HG03175 (cell line): ENCODE measurements at regions not wholly inside any gene's neighbourhood (a gene's known extent, or its start where the extent isn't known, plus 50 kb on each side); places are given as distances from the start of the nearest gene placed in this dataset.

Source experiments
- ATAC-seq: cut with Tn5 transposase; IDR thresholded peaks from one replicate; pipeline ENCODE4 v1.9.1; 2021; ENCODE audit warnings: mild to moderate bottlenecking, moderate library complexity; ENCODE audit not compliant: unreplicated experiment

DNA sequence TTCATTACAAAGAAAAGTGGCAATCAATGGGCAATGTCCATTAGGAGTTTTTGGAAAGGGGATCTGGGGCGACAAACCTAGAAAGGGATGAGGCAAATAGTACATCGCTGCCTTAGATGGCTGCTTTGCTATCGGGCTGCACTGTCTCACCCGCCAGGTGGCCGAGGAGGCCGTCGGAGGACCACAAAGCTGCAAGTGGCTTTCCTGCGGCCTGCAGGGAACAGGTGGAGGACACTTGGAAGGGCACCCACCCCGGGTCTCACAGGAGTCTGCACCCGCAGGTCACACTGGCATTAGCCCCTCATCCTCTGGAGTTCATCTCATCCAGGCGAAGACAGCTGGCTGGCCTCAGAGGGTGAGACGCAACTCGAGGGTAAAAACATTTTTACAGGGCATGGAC is 1392.5 kb downstream of the AACS start:
- ATAC-seq, result no peak

DNA sequence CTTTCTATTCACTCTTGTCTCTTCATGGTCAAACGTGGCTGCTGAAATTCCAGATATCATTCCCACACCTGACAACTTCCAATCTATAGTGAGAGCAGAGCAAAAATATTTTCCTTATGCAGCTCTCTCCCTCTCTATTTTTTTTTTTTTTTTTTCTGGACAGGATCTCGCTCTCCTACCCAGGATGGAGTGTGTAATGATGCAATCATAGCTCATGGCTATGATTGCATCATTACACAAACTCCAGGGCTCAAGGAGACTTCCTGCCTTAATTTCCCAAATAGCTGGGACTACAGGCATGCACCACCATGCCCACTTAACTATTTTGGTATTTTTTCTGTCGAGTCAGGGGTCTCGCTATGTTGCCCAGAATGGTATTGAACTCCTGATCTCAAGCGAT is 1398.9 kb downstream of the AACS start:
- ATAC-seq, result no peak

DNA sequence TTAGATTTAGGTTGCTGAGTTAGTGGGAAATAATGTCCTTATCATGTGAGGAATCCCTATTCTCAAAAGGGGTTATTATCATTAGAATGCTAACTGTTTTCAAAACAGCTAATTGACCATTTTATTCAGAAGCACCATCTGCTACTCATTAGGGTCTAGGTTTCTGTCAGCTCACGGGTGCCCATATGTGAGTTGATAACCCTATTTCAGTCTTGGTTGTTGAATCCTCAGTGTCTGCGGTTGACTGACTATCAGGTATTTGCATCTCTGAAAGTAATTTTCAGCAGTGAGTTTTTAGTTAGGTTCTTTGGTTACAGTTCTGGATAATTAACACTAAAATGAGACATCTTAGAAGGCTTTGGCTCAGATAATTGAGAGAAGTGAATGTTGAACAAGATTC is 1404.0 kb downstream of the AACS start:
- no peak for ATAC-seq

DNA sequence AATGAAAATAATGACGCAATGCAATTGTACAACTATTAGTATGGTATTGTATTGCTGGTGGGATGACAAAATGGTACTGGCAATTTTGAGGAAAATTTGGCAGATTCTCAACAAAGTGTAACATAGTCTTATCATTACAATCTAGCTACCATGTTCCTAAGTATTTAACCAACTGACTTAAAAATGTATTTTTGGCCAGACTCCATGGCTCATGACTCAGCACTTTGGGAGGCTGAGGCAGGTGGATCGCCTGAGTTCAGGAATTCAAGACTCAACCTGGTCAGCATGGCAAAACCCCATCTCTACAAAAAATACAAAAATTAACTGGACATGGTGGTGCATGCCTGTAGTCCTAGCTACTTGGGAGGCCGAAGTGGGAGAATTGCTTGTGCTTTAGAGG is 1409.5 kb downstream of the AACS start:
- no peak for ATAC-seq

DNA sequence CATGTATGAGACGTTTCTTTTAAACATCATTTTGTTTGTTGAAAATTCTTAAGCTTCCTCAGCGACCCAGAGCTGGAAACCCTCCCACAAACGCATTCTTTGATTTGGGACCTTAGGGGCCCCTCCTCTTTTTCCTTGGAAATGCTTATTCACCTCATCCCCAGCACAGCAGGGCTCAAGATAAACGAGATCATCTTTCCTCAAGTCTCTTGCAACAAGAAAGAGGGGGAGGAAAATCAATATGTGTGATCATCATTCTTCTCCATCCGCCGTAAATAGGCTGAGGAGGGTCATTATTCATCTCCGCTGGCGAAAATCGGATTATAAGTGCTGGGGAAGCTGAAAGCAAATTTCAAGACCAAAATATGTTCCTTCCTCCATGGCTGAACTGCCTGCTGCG is 1415.2 kb downstream of the AACS start:
- ATAC-seq, result no peak

DNA sequence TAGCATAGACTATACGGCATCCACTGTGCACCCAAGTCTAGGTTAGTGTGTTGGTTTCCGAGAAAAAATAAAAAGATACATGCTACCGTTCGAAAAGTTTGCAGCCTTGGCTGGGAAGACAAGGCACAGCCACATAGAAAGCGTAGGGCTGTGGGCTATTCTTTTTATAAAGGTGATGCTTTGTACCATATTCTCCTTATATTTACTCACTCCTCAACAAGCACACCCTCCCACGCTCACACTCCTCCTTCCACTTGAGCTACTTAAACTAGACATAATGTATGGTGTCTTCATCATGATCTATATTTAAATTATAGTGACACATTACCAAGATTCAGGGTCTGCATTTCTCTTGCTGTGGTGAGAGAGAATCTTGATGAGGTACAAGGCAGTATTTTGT is 1416.5 kb downstream of the AACS start:
- ATAC-seq, result no peak

DNA sequence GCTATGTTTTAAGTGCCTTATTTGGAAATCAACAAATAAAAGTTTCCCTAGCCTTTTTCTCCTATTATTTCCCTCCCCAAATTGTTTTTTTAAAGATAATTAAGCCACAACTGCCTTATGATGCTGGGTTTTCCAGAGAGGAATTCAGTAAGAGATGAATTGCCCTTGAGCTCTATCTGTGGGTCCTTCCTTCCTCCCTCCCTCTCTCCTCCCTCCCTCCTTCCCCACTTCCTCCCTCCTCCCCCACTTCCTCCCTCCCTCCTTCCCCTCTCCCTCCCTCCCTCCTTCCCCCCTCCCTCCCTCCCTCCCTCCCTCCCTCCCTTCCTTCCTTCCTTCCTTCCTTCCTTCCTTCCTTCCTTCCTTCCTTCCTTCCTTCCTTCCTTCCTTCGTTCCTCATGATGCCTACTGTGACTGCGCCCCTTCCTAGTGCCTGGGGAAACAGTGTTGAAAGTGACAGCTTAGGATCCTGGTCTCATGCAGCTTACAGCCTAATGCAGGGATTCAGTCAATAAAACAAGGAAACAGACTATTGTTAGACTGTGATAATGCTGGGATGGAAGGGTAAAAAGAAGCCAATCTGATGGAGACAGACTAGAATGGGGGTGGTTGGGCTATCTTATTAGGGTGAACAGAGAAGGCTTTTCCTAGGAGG is 1417.1 kb downstream of the AACS start:
- no peak for ATAC-seq

DNA sequence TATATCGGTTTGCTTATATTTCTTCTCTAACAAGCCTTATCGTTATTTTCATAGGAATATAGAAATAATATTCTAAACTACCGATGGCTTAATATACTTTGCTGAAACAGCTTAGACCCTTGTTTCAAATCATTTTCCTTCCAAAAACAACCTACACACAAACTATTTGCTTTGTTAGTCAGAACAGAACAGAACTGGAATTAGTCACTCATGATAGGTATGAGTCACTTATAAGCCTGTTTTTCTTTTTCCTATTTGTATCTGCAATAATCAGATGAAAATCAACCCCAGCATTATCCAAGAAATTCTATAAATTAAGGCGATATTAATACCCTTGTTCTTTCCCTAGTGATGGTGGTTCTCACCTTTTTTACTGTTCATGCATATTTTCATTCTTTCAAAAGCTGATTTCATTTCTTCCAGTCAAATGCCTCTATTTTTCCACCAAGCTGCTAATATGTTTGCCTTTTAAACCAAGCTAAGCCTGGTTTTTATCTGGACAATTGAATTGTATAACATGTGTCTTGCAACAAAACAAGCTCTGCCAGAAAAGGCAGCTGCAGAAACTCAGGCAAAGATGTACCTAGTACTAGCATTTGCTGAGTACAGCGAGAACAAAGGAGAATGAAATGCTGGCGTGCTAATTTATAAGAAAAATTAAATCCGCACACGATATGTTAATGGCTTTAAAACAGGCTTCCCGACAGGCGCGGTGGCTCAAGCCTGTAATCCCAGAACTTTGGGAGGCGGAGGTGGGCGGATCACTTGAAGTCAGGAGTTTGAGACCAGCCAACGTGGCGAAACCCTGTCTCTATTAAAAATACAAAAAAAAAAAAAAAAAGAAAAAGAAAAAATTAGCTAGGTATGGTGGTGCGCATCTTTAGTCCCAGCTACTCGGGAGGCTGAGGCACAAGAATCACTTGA is 1418.2 kb downstream of the AACS start:
- ATAC-seq, result no peak

DNA sequence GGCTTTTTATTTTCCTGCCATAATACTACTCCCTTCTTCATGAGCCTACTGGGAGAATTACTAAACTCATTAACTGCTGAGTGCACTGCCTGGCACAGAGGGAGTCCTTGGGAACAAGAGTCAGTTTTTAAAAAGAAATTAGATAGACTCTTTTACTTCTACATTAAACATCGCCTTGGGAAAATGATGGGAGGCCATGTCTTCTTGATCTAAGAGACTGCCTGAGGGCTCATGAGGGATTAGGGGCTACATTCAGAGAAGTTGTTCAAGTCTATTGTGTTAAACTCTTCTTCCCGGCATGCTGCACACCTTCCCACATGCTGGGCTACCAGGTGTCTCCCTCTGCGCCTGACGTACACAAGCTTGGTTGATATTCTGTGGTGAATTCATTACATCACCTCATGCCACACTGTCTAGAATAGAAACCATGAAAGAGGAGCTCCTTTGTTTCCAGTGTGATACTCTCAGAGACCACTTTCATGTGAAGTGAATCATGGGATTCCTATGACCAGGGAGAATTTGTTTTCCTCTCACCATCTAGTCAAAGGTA is 1422.3 kb downstream of the AACS start:
- no peak for ATAC-seq

DNA sequence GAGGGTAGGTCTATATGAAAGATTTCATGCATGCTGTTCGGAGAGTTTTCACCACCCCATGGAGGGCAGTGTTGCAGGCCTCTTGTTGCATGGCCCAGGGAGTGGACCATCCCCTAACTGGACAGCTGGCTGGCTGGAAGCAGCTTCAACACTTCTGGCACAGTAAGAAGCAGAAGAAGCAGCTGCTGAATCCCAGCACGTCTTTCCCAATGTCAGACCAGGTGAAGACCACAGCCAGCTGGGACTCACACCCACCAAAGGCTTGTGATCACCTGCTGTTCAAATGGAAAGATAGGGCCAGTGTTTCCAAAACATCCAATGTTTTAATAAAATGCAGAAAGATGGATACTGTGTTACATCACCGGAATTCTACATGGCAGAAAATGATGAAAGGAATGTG is 1423.6 kb downstream of the AACS start:
- no peak for ATAC-seq

DNA sequence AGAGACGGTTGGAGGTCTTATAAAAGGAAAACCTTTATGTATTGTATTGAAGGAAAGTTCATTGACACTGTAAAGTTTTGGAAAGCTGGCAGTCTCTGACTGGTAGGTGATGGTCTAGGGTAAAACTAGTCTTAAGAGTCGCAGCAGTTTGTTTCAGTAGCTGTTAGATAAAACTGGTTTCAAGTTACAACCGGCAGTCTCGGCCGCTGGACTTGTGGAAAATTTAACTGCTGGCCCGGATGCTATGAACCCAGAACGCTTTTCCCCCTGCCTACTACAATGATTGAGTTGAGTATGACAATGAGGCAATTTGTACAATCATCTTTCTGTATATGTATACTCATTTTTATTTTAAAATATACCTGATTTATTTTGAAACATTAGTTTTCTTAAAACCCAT is 1426.9 kb downstream of the AACS start:
- no peak for ATAC-seq

DNA sequence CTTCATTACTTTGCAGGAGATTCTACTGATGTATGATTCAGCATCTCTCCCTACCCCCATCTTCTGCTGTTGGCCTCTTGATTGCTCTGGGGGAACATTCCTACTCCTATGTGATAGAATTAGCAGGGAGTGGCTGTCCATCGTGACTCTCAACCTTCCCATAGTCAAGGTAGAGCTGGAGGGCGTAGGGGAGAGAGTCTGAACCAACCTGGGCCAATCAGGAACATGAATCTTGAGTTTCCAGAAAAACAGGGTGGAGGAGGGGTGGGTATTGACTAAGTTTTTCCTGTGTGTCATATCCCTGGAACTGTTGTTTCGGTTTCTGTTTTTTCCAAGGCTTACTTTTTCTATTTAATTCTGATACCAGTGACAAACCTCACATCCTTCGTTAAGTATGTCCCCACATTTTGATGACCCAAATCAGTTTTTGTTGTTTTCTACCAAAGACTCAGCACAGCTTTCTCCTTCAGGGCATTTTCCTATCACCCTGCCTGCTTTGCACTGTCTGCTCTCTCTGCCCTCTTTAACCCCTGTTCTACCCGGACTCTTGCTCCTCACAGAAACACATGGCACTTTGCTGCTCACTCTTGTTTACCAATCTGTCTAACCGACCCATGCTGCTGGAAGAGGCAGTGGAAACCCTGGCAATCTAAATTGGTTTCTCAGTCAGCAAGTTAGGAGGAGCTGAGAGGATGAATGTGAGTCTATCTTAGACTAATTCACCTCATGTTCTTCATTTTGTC is 1428.3 kb downstream of the AACS start:
- no peak for ATAC-seq

DNA sequence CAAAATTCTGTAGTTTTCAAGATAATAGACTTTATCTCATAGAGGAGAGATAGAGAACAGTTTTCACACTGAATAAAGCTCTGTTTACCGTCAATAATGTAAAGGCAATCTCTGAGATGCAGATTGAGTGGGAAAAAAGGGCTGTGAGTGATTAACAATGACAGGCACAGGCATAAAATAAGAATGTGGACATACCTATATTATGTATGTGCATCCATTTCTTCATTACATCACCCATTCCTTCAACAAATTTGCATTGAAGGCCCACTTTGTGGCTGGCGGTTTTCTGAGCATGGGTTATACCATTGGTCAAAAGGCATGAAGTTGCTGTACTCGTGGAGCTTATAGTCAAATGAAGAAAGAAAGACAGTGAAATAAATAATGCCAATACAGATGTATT is 1431.0 kb downstream of the AACS start:
- ATAC-seq, result no peak

DNA sequence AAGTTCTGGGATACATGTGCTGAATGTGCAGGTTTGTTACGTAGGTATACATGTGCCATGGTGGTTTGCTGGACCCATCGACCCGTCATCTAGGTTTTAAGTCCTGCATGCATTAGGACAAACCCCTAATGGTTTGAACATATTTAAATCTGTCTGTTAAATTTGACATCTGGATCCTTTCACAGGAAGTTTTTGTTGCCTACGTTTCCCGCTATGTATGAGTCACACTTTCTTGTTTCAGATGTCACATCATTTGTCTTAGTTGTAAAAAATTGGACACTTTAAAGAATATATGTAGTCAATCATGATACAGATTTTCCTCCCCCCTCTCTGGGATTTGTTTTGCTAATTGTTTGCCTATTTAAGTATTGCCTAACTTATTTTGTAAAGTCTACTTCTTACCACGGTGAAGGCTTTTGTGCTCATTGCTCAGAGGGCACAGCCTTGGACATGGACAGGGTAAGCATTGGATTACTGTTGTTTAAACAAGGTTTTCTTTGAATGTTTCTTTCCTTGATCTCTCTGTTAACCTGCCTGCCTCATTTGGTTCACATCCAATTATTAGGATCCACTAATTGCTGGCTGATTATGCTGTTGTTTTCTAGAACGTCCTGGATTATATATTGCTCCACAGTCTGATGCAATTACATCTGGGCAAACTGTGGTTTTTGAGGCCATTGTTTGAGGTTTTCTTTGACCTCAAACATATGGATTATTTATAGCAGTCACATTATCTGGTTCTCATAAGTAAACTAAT is 1441.4 kb downstream of the AACS start:
- ATAC-seq, result no peak

DNA sequence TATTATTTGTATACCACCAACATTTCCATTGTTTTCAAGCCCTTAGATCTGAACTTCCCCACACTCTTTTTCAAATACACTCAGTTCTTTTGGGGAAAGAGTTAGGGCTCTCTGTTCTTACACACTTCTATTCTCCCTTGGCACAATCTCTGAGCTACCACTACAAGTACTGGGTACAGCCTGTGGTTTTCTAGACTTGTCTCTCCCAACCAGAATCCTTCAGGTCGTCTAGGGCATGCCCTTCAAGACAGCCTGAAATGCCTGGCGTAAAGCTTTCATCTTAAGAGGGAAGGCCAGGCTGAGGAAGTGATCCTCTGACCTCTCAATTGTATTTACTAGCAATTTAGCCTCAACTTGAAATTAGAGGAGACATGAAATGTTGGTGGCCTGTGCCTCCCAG is 1442.0 kb downstream of the AACS start:
- no peak for ATAC-seq

DNA sequence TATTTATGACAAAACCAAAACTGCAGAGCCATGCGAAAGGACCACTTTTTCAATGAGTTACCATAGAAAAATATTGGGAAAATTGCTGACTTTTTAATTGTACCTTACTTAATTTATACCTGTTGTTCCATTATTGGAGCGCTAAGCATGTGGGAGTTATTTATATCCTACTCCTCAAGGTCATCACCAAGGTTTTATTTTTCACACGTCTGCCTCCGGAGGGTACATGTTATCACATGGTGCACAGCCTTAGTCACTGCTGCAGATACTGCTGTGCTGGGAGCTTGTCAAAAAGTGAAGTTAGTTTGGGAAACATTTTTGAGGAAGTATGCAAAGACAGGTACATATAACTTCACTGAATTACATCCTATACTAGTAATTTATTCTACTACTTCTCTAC is 1444.3 kb downstream of the AACS start:
- no peak for ATAC-seq

DNA sequence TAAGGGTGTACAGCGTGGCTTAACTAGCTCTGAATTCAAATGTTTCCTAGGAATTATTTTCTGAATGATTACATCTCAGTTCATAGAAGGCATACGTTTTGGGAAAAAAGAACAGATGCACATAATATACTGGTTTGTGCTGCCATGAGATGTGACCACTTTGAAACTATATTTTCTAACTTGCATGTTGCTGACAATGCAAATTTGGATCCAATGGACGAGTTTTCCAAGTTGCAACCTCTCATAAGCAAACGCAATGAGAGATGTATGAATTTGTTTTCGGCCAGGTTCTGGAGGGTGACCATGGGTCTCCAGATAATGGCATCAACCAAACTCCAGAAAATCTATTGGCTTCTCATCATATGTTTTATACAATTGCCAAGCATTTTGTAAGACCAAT is 1445.4 kb downstream of the AACS start:
- no peak for ATAC-seq

DNA sequence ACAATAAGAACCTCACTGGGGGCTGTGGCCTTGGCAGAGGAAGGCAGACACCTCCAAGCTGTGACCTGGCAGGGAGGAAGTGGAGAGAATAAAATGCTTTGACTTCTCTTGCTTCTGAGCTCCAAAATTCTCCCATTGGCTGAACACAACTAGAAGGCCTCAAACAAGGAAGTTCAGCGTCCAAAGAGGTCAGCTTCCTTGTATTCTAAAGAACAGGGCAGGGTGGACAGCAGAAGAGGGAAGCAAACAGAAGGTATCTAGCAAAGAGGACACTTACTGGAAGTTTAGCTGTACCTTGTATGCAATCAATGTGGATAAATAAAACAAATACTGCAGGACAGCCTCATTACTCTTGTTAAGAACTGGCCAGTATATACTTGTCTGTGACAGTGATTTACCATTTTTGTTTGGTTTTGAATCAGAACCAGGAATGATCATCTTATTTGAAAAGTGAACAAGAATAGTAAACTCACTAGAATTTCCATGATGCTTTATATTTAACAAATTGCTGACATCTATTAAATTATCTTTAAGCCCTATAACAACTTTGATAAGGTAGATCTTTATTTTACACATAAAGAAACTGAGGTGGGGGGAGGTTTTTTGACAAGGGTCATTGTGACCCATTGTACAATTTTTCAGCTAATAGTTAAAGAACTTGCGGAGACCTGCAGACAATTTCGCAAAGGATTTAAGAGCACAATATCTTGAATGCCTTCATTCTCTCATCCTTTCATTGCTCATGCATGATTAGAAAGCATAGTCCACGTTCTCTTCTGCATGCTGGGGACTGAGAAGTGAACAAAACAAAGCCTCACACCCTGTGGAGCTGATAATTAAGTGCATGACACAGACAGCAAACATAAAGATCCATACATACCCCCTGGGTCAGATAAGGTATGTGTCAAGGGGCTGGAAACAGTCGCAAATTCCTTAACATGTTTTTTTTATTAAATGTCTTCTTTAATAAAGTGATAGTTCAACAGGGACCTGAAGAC is 1448.0 kb downstream of the AACS start:
- ATAC-seq, result no peak

DNA sequence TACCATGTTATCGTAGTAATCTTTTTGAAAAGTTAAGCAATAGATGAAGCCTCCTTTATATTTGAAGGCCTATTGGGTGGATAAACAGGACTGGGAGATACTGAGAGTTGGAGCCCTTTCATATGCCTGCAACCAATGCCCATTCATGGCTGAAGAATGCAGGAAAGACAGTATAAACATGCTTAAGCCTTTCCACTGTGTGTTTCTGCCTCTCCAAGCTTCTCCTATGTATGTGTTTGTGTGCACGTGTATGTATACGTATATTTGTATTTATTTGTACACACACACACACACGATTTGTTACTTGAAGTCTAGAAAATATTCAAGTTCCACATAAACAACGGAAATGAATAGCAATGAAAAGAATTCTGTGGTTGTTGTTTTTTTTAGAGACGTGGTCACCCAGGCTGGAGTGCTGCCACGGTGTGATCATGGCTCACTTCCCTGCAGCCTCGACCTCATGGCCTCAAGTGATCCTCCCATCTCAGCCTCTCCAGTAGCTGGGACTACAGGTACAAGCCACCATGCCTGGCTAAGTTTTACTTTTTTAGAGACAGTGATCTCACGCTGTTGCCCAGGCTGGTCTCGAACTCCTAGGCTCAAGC is 1453.5 kb downstream of the AACS start:
- no peak for ATAC-seq
